CD4-positive, alpha-beta T cell treated with Interleukin-15 for 4 hours (primary cell): ENCODE measurements at regions not wholly inside any gene's neighbourhood (a gene's known extent, or its start where the extent isn't known, plus 50 kb on each side); places are given as distances from the start of the nearest gene placed in this dataset.

Experiments used
- DNase-seq: peaks from one replicate; pipeline ENCODE4 v3.0.0-alpha.2; 2020; ENCODE audit warnings: low spot score

DNA sequence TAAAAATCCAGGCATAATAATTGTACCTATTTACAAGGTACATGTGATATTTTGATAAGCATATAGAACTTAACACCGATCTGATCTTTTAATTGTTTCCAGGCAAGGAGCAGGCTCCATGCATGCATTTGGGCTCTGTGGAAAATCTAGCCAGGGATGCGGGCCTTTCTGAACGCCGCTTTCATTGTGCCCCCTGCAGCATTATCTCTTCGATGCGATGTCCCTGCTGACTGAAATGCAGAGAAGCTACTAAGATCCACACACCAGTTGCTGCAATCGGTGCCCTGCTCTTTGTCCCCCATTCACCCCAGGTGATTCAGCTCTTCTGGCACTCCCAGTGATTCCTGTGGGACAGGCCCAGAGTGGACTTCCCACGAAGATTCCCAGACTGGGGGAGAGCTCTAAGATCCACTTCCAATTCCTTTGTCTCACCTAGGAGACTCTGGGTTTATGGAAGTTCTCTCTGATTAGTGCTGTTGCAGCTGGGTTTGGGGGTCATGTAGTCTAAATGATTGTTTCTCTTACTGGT is 254.3 kb upstream of the AGA start:
- no peak for DNase-seq

- no peak for DNase-seq
Measured at GRCh38 chr4:177699365-177700213, 257.4 kb upstream of the AGA start.

DNA sequence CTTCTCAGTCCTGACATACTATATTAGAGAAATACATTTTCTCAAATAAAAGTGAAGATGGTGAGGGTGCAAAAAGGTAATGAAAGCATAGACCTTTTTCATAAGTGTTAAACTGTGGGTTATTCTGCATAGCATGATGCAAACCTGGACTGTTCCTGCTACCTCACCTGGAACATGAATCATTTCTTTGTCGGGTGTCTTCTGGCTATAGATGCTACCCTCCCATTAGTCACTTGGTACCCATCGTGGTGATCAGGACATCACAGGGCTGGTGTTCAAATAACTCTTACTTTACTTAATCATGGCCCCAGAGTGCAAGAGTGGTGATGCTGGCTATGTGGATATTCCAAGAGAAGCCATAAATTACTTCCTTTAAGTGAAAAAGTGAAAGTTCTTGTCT is 264.7 kb upstream of the AGA start:
- no peak for DNase-seq

- no peak for DNase-seq
Measured at GRCh38 chr4:177713454-177713853, 271.2 kb upstream of the AGA start.

DNA sequence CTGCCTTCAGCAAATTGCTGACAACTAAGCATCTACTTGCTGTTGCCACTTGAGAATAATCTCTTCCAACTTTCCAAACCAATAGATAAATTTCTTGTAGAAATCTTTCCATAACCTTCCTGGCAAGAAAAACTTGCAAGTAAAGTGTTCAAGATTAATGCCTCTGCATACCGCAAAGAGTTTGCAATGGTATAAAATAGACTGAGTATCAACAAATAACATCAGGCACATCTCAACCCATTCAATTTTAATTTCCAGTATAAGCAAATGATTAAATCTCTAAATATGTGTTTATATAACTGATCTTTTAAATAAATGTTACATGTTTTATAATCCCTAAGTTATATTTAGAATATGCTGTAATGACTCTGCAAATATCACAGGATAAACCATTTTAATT is 275.2 kb upstream of the AGA start:
- DNase-seq, result no peak

GRCh38 chr4:177718514-177718913 is 276.3 kb upstream of the AGA start:
- no peak for DNase-seq

DNA sequence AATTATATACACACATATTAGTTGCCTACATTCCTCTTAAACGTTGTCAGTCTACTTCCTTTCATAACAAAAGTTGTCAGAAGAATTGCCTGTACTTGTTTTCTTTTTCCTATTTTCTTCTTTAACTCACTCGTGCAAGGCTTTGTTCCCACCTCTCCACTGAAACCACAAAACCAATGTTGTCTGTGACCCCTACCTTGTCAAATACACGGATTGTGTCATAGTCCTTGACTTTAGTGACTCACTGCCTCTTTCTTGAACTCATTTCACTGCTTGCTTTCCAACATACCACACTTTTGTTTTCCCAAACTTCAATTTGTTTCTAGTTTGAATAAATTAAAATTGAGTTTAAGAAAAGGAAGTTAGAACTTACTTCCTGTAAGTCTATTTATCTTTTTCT is 283.9 kb upstream of the AGA start:
- DNase-seq, result no peak

- no peak for DNase-seq
Measured at GRCh38 chr4:177728361-177729152, 286.3 kb upstream of the AGA start.

DNA sequence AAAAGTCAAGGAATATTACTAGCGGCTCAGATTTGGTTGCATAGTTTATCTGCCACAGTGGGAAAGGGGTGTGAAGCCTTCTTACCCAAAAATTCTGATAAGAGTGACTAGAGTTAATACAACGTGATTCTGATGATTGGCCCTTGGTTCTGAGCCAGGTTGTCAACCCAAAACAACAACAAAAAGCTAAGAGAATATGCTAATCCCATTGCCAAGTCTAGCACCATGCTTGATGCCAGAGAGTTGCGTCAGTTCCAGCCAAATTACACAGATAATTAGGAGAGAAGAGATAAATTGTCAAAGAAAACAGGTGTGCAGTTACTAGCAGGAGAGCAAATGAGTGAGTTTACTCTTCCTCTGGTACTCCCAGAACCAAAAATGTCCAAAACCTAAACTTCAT is 287.4 kb upstream of the AGA start:
- no peak for DNase-seq

- no peak for DNase-seq
Measured at GRCh38 chr4:177737387-177737940, 295.2 kb upstream of the AGA start.

- DNase-seq, result no peak
Measured at GRCh38 chr4:177740563-177740962, 298.3 kb upstream of the AGA start.

- no peak for DNase-seq
Measured at GRCh38 chr4:177759729-177760128, 317.5 kb upstream of the AGA start.

- no peak for DNase-seq
Measured at GRCh38 chr4:177761692-177762091, 319.5 kb upstream of the AGA start.

- DNase-seq, result no peak
Measured at GRCh38 chr4:177769155-177769554, 326.9 kb upstream of the AGA start.

DNA sequence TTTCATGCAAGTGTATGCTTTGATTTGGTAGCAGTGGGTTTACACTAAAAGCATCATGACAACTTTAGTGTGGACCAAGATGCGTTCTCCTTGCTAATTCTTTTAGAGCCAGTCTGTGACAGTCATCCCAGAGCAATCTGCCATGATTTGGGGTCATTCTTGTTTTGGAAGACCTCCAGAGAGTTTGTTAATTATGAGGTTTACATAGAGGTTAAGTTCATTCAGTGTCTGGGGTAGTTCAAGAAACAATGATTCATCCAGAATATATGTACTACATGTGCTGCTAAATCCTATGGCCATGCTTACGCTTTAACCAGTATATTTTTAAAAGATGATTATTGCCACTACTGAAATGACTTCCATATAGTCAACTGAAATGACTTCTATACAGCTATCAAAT is 328.5 kb upstream of the AGA start:
- no peak for DNase-seq

DNA sequence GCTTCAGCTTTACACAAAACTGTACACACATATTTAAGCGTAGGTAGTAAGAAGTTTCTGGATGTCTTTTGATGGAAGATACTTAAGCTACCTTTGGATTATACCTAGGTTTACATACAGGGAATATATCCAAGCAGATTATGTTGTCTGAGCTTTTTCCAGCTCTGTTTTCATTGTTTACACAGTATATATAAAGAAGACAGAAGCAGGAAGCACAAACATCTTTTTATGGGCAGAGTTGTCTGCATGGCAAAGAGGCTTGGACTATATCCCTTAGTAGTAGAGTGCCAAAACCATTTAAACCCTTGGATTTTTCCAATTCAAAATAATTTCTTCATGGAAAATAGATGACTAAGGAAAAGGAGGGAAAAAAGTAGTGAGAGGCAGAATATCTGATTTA is 329.4 kb upstream of the AGA start:
- no peak for DNase-seq

DNA sequence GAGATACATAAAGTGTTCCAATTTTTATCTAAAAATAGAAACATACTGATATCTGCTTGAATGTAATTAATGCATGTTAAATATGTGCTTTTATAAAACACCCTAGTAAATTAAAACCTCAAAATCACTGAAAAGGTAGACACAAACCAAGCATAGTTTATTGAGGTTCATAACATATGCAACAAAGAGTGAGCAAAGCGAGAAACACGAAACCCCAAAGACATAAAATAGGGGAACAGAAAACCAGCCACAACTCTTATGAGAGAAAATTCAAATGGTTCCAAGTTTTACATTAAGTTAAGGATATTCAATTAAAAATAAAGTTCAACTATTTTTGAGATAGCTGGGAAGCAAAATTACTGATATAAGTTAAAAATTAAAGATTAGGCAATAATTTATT is 336.4 kb upstream of the AGA start:
- DNase-seq, result no peak

DNA sequence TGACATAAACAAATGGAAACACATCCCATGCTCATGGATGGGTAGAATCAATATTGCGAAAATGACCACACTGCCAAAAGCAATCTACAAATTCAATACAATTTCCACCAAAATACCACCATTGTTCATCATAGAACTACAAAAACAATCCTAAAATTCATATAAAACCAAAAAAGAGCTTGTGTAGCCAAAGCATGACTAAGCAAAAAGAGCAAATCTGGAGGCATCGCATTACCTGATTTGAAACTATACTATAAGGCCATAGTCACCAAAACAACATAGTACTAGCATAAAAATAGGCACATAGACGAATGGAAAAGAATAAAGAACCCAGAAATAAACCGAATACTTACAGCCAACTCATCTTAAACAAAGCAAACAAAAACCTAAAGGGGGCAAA is 342.8 kb upstream of the AGA start:
- DNase-seq, result no peak

DNA sequence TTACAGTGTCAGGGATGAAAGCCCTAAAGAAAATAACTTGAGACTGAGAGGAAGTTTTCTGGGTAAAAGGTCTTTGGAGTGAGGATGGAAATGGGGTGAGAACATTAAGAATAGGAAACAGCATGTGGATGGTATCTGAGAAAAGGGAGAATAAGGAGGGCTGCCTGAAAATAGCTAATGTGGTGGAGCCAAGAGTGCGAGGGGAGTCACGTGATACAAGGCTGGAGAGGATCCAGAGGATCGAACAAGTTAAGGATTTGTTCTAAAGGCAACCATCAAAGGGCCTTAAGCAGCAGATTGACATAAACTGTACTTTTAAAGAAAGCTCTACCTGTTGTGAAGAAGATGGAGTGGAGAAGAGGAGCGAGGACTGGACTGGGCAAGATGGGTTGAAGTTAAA is 347.4 kb upstream of the AGA start:
- DNase-seq, result no peak

GRCh38 chr4:177791188-177791587 is 349.0 kb upstream of the AGA start:
- no peak for DNase-seq

DNA sequence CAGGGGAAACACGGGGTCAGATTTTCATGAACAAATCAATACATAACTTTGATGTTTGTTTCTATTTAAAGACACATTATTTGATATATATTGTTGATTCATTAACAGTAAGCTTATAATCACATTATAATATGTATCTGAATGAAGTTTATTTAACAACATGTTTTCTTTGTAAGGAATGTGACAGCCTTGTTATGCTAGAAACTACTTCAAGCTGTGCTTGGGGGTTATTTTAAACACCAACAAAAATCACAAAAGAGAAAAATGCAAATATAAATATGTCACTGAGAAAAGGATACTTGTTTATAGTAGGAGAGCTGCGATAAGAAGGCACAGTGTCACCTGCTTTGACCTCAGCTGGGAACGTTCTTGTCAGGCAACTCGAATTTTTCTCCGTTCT is 354.6 kb upstream of the AGA start:
- no peak for DNase-seq

DNA sequence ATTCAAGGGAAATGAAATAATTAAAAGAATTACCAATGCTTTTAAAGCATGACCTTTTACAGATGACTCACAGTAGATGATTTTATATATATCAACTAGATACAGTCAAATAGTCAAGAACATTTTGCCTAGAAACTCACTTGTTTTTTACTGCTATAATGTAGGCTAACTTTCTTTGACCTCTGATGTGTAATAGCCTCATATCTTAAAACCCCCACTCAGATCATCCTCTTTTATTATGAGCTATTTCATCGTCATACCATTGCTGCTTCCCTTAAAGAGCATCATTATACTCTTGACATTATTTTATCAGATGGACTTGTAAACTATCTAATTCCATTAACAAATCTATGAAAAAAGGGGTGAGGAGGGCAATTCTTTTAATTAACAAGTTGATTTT is 355.9 kb upstream of the AGA start:
- DNase-seq, result no peak

- DNase-seq, result no peak
Measured at GRCh38 chr4:177802162-177802561, 359.9 kb upstream of the AGA start.
